Stimulated activated CD8-positive, alpha-beta memory T cell treated with anti-CD3 and anti-CD28 coated beads, Interleukin-7, amount 100 ng/mL, for 4 hours (primary cell): ENCODE measurements at regions not wholly inside any gene's neighbourhood (a gene's known extent, or its start where the extent isn't known, plus 50 kb on each side); places are given as distances from the start of the nearest gene placed in this dataset.
"Not testable (repeated sequence)": the region's sequence is repeated elsewhere in the genome, so short reads cannot be mapped to it uniquely, and the experiment has no call there.

Experiments used
- DNase-seq, 2 donors: peaks; one replicate each; pipeline ENCODE4 v3.0.0-alpha.2; 2020; ENCODE audit warnings: low read depth in 2 of 2

GRCh38 chr6:6748001-6748400, 159.5 kb downstream of the LY86 start:
- DNase-seq: no peak

- DNase-seq: no peak
Measured at GRCh38 chr6:6749702-6750491, 161.4 kb downstream of the LY86 start.

GRCh38 chr6:6750594-6751265, 162.2 kb downstream of the LY86 start:
- DNase-seq: no peak

- DNase-seq: no peak
Measured at GRCh38 chr6:6751266-6751596, 162.7 kb downstream of the LY86 start.

GRCh38 chr6:6751619-6752023, 163.1 kb downstream of the LY86 start:
- no peak for DNase-seq

GRCh38 chr6:6752129-6752528, 163.6 kb downstream of the LY86 start:
- DNase-seq: no peak

GRCh38 chr6:6753301-6753700, 164.8 kb downstream of the LY86 start:
- DNase-seq: no peak

- DNase-seq: no peak
Measured at GRCh38 chr6:6756526-6756925, 168.0 kb downstream of the LY86 start.

GRCh38 chr6:6758546-6758914, 170.0 kb downstream of the LY86 start:
- no peak for DNase-seq

- no peak for DNase-seq
Measured at GRCh38 chr6:6758915-6759654, 170.6 kb downstream of the LY86 start.

- no peak for DNase-seq
Measured at GRCh38 chr6:6760002-6760401, 171.5 kb downstream of the LY86 start.

- not testable (repeated sequence) for DNase-seq
Measured at GRCh38 chr6:6762566-6762965, 174.0 kb downstream of the LY86 start.

- DNase-seq: no peak
Measured at GRCh38 chr6:6764764-6765434, 176.4 kb downstream of the LY86 start.

GRCh38 chr6:6766230-6766905, 177.8 kb downstream of the LY86 start:
- no peak for DNase-seq

- no peak for DNase-seq
Measured at GRCh38 chr6:6769466-6769865, 180.9 kb downstream of the LY86 start.

GRCh38 chr6:6771224-6771945, 182.9 kb downstream of the LY86 start:
- DNase-seq: no peak

GRCh38 chr6:6771964-6772363, 183.4 kb downstream of the LY86 start:
- DNase-seq: no peak

- no peak for DNase-seq
Measured at GRCh38 chr6:6772751-6773150, 184.2 kb downstream of the LY86 start.

GRCh38 chr6:6775074-6775473, 186.6 kb downstream of the LY86 start:
- DNase-seq: no peak

GRCh38 chr6:6780231-6780630, 191.7 kb downstream of the LY86 start:
- DNase-seq: no peak
